Activated CD4-positive, alpha-beta T cell treated with anti-CD3 and anti-CD28 coated beads, Interleukin-2, amount 50 U/mL, for 24 hours (primary cell): ENCODE measurements at regions not wholly inside any gene's neighbourhood (a gene's known extent, or its start where the extent isn't known, plus 50 kb on each side); places are given as distances from the start of the nearest gene placed in this dataset.

Experiments
- DNase-seq, 2 donors: peaks; one replicate each; pipeline ENCODE4 v3.0.0-alpha.2; 2020; ENCODE audit warnings: low read depth in 1 of 2, low spot score in 1 of 2

- no peak for DNase-seq
Measured at GRCh38 chr13:99053636-99054233, 75.9 kb upstream of the DOCK9 start.

GRCh38 chr13:99055281-99055680 is 77.4 kb upstream of the DOCK9 start:
- no peak for DNase-seq

- DNase-seq = no peak
Measured at GRCh38 chr13:99055735-99056134, 77.9 kb upstream of the DOCK9 start.

- DNase-seq = no peak
Measured at GRCh38 chr13:99056381-99057014, 78.6 kb upstream of the DOCK9 start.

GRCh38 chr13:99057310-99057975 is 79.6 kb upstream of the DOCK9 start:
- DNase-seq = no peak

- DNase-seq = no peak
Measured at GRCh38 chr13:99058527-99059495, 80.9 kb upstream of the DOCK9 start.

GRCh38 chr13:99059498-99060075 is 81.7 kb upstream of the DOCK9 start:
- DNase-seq = no peak

GRCh38 chr13:99061411-99061810 is 83.5 kb upstream of the DOCK9 start:
- no peak for DNase-seq

- DNase-seq = no peak
Measured at GRCh38 chr13:99062593-99062992, 84.7 kb upstream of the DOCK9 start.

- DNase-seq = no peak
Measured at GRCh38 chr13:99063178-99063577, 85.3 kb upstream of the DOCK9 start.

- no peak for DNase-seq
Measured at GRCh38 chr13:99063952-99064351, 86.1 kb upstream of the DOCK9 start.

GRCh38 chr13:99064624-99065234 is 86.9 kb upstream of the DOCK9 start:
- DNase-seq = no peak

- DNase-seq = no peak
Measured at GRCh38 chr13:99065235-99066015, 87.6 kb upstream of the DOCK9 start.

GRCh38 chr13:99066219-99066618 is 88.4 kb upstream of the DOCK9 start:
- DNase-seq = no peak

GRCh38 chr13:99067159-99067985 is 89.5 kb upstream of the DOCK9 start:
- DNase-seq = no peak

- no peak for DNase-seq
Measured at GRCh38 chr13:99071211-99071610, 93.3 kb upstream of the DOCK9 start.

- DNase-seq = no peak
Measured at GRCh38 chr13:99071666-99072065, 93.8 kb upstream of the DOCK9 start.

GRCh38 chr13:99072356-99072755 is 94.5 kb upstream of the DOCK9 start:
- DNase-seq = no peak

GRCh38 chr13:99072941-99073340 is 95.1 kb upstream of the DOCK9 start:
- no peak for DNase-seq
